ENCODE measurements at regions not wholly inside any gene's neighbourhood (a gene's known extent, or its start where the extent isn't known, plus 50 kb on each side); places are given as distances from the start of the nearest gene placed in this dataset.

DNA sequence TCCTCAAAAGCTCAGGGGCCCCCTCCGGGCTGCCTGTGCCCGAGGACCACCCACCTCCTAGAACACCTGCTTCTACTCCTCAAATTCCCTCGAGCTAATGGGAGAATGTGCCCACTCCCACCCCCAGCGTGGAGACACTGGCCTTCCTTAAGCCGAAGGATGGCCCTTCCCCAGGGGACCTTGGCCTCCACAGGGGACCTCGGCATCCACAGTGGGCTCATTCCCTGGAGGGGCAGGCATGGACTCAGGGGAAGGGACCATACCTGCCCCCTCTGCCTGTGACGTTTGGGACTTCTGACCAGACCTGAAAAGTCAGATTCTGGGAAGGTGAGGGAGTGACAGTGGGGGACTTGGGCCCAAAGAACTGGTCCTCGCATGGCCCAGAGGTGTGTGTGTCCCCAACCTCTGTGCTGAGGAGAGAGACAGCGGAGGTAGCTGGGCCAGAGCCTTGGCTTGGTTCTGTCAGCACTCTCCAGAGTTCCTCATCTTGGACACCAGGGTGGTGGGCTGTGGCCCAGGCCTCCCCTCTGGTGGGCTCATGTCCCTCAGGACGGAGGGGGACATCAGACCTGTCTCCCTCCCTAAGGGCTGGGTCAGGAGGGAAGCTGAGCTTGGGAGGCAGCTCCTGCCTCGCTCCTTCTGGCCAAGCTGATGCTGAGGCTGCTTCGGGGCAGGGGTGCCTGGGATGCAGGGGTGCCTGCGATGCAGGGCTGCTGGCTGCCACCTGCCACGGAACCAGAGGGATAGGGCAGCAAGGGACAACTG lies 240.4 kb downstream of the HAUS1 start:
- H3K4me3 ChIP-seq = no peak overlapping the region
- H3K36me3 ChIP-seq = no peaks in the 10 kb centered on the region
- H3K9me3 ChIP-seq = no peaks in the 10 kb centered on the region
- H3K27ac ChIP-seq = no peak overlapping the region
- no peaks in the 10 kb centered on the region for H3K4me1 ChIP-seq (ENCODE audit: control insufficient read depth in 1 of 2, low read depth in 2 of 2)
- no peaks in the 10 kb centered on the region for H3K27me3 ChIP-seq (replicated peaks; ENCODE audit: insufficient read depth)
- ATAC-seq (ENCODE audit: insufficient number of reproducible peaks, low FRiP score, low read depth) (no peak), DNase-seq (ENCODE audit: low spot score) (no peak)
- TF ChIP-seq, protein P1, sequence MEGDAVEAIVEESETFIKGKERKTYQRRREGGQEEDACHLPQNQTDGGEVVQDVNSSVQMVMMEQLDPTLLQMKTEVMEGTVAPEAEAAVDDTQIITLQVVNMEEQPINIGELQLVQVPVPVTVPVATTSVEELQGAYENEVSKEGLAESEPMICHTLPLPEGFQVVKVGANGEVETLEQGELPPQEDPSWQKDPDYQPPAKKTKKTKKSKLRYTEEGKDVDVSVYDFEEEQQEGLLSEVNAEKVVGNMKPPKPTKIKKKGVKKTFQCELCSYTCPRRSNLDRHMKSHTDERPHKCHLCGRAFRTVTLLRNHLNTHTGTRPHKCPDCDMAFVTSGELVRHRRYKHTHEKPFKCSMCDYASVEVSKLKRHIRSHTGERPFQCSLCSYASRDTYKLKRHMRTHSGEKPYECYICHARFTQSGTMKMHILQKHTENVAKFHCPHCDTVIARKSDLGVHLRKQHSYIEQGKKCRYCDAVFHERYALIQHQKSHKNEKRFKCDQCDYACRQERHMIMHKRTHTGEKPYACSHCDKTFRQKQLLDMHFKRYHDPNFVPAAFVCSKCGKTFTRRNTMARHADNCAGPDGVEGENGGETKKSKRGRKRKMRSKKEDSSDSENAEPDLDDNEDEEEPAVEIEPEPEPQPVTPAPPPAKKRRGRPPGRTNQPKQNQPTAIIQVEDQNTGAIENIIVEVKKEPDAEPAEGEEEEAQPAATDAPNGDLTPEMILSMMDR (IDR thresholded peaks at IDR 0.05) = no peak

DNA sequence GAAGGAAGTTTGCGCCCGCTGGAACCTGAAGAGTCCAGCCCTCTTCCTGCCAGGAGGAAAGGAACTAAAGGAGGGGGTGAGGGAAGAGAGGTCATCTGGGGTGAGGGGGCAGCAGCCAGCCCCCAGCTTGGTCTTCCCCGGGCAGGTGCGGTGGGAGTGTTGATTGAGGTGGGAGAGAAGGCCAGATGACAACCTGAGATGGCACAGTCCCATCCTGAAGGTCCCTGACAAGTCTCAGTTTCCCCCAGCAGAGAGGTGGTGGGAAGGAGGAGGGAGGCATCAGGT lies 240.9 kb downstream of the HAUS1 start:
- DNase-seq (ENCODE audit: low spot score) = no peak
- no peaks in the 10 kb centered on the region for H3K4me1 ChIP-seq (ENCODE audit: control insufficient read depth in 1 of 2, low read depth in 2 of 2)
- TF ChIP-seq, protein P1 (IDR thresholded peaks at IDR 0.05) = no peak

DNA sequence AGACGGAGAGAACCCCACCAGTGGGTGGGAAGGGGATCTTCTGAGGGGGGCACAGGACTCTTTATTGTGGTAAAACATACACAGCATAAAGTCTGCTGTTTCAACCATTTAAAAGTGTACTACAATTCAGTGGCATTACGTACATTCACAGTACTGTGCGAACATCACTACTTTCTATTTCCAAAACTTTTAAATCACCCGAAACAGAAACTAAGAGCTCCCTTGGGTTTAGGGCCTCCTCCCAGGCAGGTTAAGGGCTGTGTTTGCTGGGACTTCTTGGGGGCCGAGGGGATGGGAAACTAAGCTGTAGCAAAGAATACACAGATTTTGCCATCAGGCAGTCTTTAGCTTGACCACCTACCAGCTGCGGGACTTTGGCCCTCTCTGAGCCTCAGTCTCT lies 242.0 kb downstream of the HAUS1 start:
- no peak overlapping the region for H3K27ac ChIP-seq
- ATAC-seq (ENCODE audit: insufficient number of reproducible peaks, low FRiP score, low read depth) = no peak
- no peaks in the 10 kb centered on the region for H3K36me3 ChIP-seq
- H3K4me3 ChIP-seq = no peak overlapping the region
- TF ChIP-seq, protein P1 (IDR thresholded peaks at IDR 0.05) = no peak
- no peak for DNase-seq (ENCODE audit: low spot score)
- H3K27me3 ChIP-seq (replicated peaks; ENCODE audit: insufficient read depth) = no peaks in the 10 kb centered on the region
- H3K9me3 ChIP-seq = no peaks in the 10 kb centered on the region
- no peaks in the 10 kb centered on the region for H3K4me1 ChIP-seq (ENCODE audit: control insufficient read depth in 1 of 2, low read depth in 2 of 2)

More for the DNA sequence above, 240.9 kb downstream of the HAUS1 start:
- Histone ChIP-seq H3K27ac (no peak overlapping the region), H3K27me3 (replicated peaks; ENCODE audit: insufficient read depth) (no peaks in the 10 kb centered on the region), H3K4me3 (no peak overlapping the region), H3K9me3 (no peaks in the 10 kb centered on the region), H3K36me3 (no peaks in the 10 kb centered on the region)
- ATAC-seq (ENCODE audit: insufficient number of reproducible peaks, low FRiP score, low read depth) = no peak

DNA sequence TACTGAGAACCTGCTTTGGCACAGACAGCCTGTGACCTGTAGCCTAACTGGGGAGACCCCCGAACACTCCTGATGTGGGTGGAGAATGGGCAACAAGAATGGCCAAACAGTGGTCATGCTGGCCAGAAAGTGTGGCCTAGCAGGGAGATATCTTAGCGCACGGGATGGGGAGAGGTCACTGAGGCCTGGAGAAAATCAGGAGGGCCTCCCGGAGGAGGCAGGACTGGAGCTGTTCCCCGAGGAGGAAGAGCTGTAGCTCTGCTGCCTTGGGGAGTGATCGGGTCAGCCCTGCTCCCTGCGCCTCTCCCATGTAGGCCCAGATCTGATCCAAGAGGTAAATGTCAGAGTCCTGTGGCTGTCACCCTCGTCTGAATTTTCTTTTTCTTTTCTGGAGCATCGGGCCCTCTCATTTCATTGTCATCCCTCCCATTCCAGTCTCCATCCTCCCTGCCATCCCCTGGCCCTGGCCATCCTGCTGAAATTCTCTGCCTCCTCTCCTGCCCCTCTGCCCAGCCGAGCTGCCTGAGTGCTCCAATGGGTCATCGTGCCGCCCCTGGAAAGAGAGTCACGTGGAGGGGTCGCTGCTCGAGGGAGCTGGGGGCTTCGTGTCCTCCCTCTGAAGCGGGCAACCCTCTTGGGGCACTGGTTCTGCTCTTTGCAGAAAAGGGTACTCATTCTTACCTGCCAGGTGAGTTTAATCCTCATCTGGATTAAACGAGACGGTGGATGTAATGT lies 242.9 kb downstream of the HAUS1 start:
- Histone ChIP-seq H3K27me3 (replicated peaks; ENCODE audit: insufficient read depth) (no peaks in the 10 kb centered on the region), H3K9me3 (no peaks in the 10 kb centered on the region), H3K4me1 (ENCODE audit: control insufficient read depth in 1 of 2, low read depth in 2 of 2) (no peaks in the 10 kb centered on the region), H3K27ac (no peak overlapping the region), H3K36me3 (no peaks in the 10 kb centered on the region), H3K4me3 (no peak overlapping the region)
- TF ChIP-seq, protein P1 (IDR thresholded peaks at IDR 0.05) = no peak
- no peak for DNase-seq (ENCODE audit: low spot score)
- no peak for ATAC-seq (ENCODE audit: insufficient number of reproducible peaks, low FRiP score, low read depth)

DNA sequence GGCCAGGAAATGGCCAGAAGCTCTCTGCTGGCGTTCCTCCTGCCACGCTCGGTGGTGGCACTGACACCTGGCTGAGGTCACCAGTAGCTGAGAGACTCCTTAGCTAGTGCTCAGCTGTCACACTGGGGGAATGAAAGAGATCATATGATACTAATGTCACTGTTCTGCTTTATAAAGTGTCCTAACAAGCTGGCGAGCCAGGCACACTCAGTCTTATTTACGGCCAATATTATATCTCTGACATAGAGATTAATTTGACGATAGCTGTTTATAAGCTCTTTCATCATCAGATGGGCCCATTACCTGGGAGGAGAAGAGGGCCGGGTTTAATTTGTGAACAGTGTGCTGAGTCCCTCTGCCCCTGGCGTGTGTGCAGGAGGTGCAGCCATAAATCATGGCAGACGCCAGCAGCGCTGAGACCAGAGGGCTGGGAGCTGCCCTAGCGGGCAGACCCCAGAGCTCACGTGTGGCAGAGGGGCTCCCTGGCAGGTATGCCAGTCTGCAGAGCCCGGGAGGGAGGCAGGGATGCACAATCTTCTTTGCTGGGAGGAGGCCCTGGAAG lies 246.5 kb downstream of the HAUS1 start:
- TF ChIP-seq, protein P1 (IDR thresholded peaks at IDR 0.05) = no peak
- Histone ChIP-seq H3K36me3 (no peaks in the 10 kb centered on the region), H3K4me3 (no peak overlapping the region), H3K27ac (no peak overlapping the region), H3K27me3 (replicated peaks; ENCODE audit: insufficient read depth) (no peaks in the 10 kb centered on the region), H3K9me3 (no peaks in the 10 kb centered on the region), H3K4me1 (ENCODE audit: control insufficient read depth in 1 of 2, low read depth in 2 of 2) (no peaks in the 10 kb centered on the region)
- no peak for ATAC-seq (ENCODE audit: insufficient number of reproducible peaks, low FRiP score, low read depth)
- DNase-seq (ENCODE audit: low spot score) = no peak
